GM12878 (cell line): ENCODE measurements at regions not wholly inside any gene's neighbourhood (a gene's known extent, or its start where the extent isn't known, plus 50 kb on each side); places are given as distances from the start of the nearest gene placed in this dataset.

Experiments used
- ATAC-seq: fragments of 200-7000 bp; cut with Tn5 transposase; 3 replicates; pipeline ENCODE4 v1.9.1; 2020; ENCODE audit warnings: mild to moderate bottlenecking, moderate library complexity
- BruUV-seq: library from RNA; stranded (reverse); fragments of 400-500 nt; replicated peaks from 2 replicates; lab custom pipeline; 2021; lab: Mats Ljungman, UMichigan
- CTCF ChIA-PET: fragments of 300-600 bp; sonication (Branson Sonifier 250); formaldehyde crosslinking; extraction: SDS; loops from one replicate; lab custom pipeline; 2021; ENCODE audit warnings: inconsistent platforms; lab: Yijun Ruan, JAX
- POLR2A ChIA-PET: fragments of 350-600 bp; formaldehyde crosslinking; extraction: SDS; loops from one replicate; lab custom pipeline; 2021; ENCODE audit warnings: inconsistent platforms; lab: Charles Lee
- RAD21 ChIA-PET: fragments of 300-600 bp; sonication (Branson Sonifier 250); formaldehyde crosslinking; loops from one replicate; lab custom pipeline; 2023; ENCODE audit warnings: antibody characterized with exemption; ENCODE audit not compliant: unreplicated experiment; lab: Charles Lee
- SMC1A ChIA-PET: fragments of 300-600 bp; sonication (Branson Sonifier 250); formaldehyde crosslinking; loops from one replicate; lab custom pipeline; 2023; ENCODE audit not compliant: unreplicated experiment, uncharacterized antibody; lab: Charles Lee
- DNase-seq: peaks from one replicate; pipeline ENCODE4 v3.0.0-alpha.2; 2011; ENCODE audit warnings: low read depth, low spot score
- FAIRE-seq: peaks from 3 replicates; lab custom pipeline; 2011; peaks lifted over from hg19 to GRCh38; lab: Jason Lieb, UNC
- H2AFZ ChIP-seq: 2 replicates; pipeline ENCODE4 v1.6.0; 2011; ENCODE audit warnings: low read depth, low read length, control low read depth; ENCODE audit not compliant: control insufficient read depth
- H3K27ac ChIP-seq: 2 replicates; pipeline ENCODE4 v1.5.1; 2011; ENCODE audit warnings: control low read depth; ENCODE audit not compliant: control insufficient read depth, insufficient read depth
- H3K27me3 ChIP-seq, 2 experiments: replicated peaks in 1 of 2; 2 replicates each; pipeline versions ENCODE4 v1.6.0 to v1.6.1; 2011; ENCODE audit warnings: low read length in 1 of 2; ENCODE audit not compliant: control insufficient read depth in 2 of 2, insufficient read depth in 2 of 2
- H3K36me3 ChIP-seq, 2 experiments: 2 replicates each; pipeline ENCODE4 v1.5.1; 2011; ENCODE audit warnings: low read length in 1 of 2; ENCODE audit not compliant: control insufficient read depth in 2 of 2, insufficient read depth in 2 of 2
- H3K4me1 ChIP-seq: 2 replicates; pipeline ENCODE4 v1.6.1; 2011; ENCODE audit warnings: mild to moderate bottlenecking, low read length, moderate library complexity, mixed read lengths; ENCODE audit not compliant: control insufficient read depth, insufficient read depth
- H3K4me2 ChIP-seq: 2 replicates; pipeline ENCODE4 v1.6.0; 2011; ENCODE audit warnings: control low read depth; ENCODE audit not compliant: control insufficient read depth, insufficient read depth
- H3K4me3 ChIP-seq: fragments of 200-600 bp; sonication (generic); 2 replicates; pipeline ENCODE4 v1.5.1; 2016
- H3K79me2 ChIP-seq: 2 replicates; pipeline ENCODE4 v1.6.0; 2011; ENCODE audit warnings: low read length; ENCODE audit not compliant: control insufficient read depth, insufficient read depth
- H3K9ac ChIP-seq: 2 replicates; pipeline ENCODE4 v1.8.0; 2011; ENCODE audit warnings: low read length, control low read depth, mixed read lengths; ENCODE audit not compliant: control insufficient read depth, insufficient read depth
- H3K9me3 ChIP-seq: replicated peaks from 3 replicates; pipeline ENCODE4 v1.5.1; 2011; ENCODE audit warnings: mild to moderate bottlenecking, low read length; ENCODE audit not compliant: control insufficient read depth, insufficient read depth
- H4K20me1 ChIP-seq: 2 replicates; pipeline ENCODE4 v1.6.0; 2011; ENCODE audit not compliant: control insufficient read depth, insufficient read depth
- ATF2 ChIP-seq: IDR thresholded peaks from 2 replicates; pipeline ENCODE4 v1.6.1; 2012; ENCODE audit warnings: low read length, inconsistent platforms
- BCL11A ChIP-seq: IDR thresholded peaks from 2 replicates; pipeline ENCODE4 v1.6.1; 2011; ENCODE audit warnings: low read depth, low read length
- DPF2 ChIP-seq: fragments of 450-650 bp; IDR thresholded peaks from 2 replicates; pipeline ENCODE4 v1.6.1; 2017; ENCODE audit warnings: mild to moderate bottlenecking
- HCFC1 ChIP-seq: fragments of 150-350 bp; IDR thresholded peaks from 2 replicates; pipeline ENCODE4 v1.6.1; 2014; ENCODE audit warnings: low read length
- HDGF ChIP-seq: fragments of 450-650 bp; IDR thresholded peaks from 2 replicates; pipeline ENCODE4 v1.6.1; 2016; ENCODE audit warnings: antibody characterized with exemption
- IKZF2 ChIP-seq, 2 experiments: fragments of 450-650 bp; IDR thresholded peaks; 2 replicates each; pipeline ENCODE4 v1.6.1; 2017; ENCODE audit warnings: mild to moderate bottlenecking in 2 of 2, moderate library complexity in 2 of 2
- IRF5 ChIP-seq: fragments of 450-650 bp; IDR thresholded peaks from 2 replicates; pipeline ENCODE4 v1.6.1; 2017; ENCODE audit warnings: borderline replicate concordance
- LARP7 ChIP-seq: fragments of 450-650 bp; IDR thresholded peaks from 2 replicates; pipeline ENCODE4 v1.6.1; 2017; ENCODE audit warnings: mild to moderate bottlenecking
- MAX ChIP-seq: IDR thresholded peaks from 2 replicates; pipeline ENCODE4 v1.6.1; 2012; ENCODE audit warnings: low read depth, low read length, improper control_type of control experiment
- MEF2A ChIP-seq: IDR thresholded peaks from 2 replicates; pipeline ENCODE4 v1.6.1; 2011; ENCODE audit warnings: low read depth, mild to moderate bottlenecking, low read length, moderate library complexity; ENCODE audit not compliant: insufficient read depth
- MEF2B ChIP-seq: fragments of 450-650 bp; IDR thresholded peaks from 2 replicates; pipeline ENCODE4 v1.6.1; 2018; ENCODE audit warnings: mild to moderate bottlenecking, moderate library complexity; ENCODE audit not compliant: partially characterized antibody, poor library complexity, severe bottlenecking
- NFYB ChIP-seq: IDR thresholded peaks from 2 replicates; pipeline ENCODE4 v1.6.1; 2011; ENCODE audit warnings: low read depth, mild to moderate bottlenecking, low read length, improper control_type of control experiment, moderate library complexity; ENCODE audit not compliant: insufficient read depth
- RBBP5 ChIP-seq: fragments of 200-600 bp; sonication (generic); conservative IDR thresholded peaks from 2 replicates; pipeline ENCODE4 v1.6.1; 2016
- SUZ12 ChIP-seq: fragments of 200-600 bp; sonication (generic); IDR thresholded peaks from one replicate; pipeline ENCODE4 v1.6.1; 2018; ENCODE audit warnings: antibody characterized with exemption, mild to moderate bottlenecking; ENCODE audit not compliant: unreplicated experiment
- ZNF24 ChIP-seq: fragments of 450-650 bp; IDR thresholded peaks from 2 replicates; pipeline ENCODE4 v1.6.1; 2017; ENCODE audit warnings: antibody characterized with exemption, mild to moderate bottlenecking
- ZSCAN29 ChIP-seq: fragments of 450-650 bp; IDR thresholded peaks from 2 replicates; pipeline ENCODE4 v1.6.1; 2017; ENCODE audit warnings: mild to moderate bottlenecking, moderate library complexity
- WGBS: methylation state at CpG from one replicate; pipeline ENCODE4 v1.1.6; 2016; ENCODE audit warnings: low lambda C conversion rate; ENCODE audit not compliant: insufficient replicate concordance, insufficient coverage; ENCODE audit errors: missing lambda C conversion rate; 5-methylcytosine and 5-hydroxymethylcytosine counted together
- in situ Hi-C: fragments of 300-500 bp; cut with MboI; formaldehyde crosslinking; loops from 9 replicates; pipeline ENCODE4 v1.14.3; 2018; ENCODE audit warnings: mixed read lengths
- intact Hi-C: fragments of 100-400 bp; cut with micrococcal nuclease; formaldehyde crosslinking; loops from one replicate; pipeline ENCODE4 v1.14.2; 2022; ENCODE audit not compliant: unreplicated experiment

GRCh38 chr1:17913326-17914115 lies 158.4 kb downstream of the ACTL8 start:
- SMC1A ChIA-PET: no interaction called here
- no peaks in the 10 kb centered on the region for H3K36me3 ChIP-seq
- 24% methylated on average over 14 of the region's 14 CpGs for WGBS
- H3K9ac ChIP-seq: no peak overlapping the region
- FAIRE-seq (no peak), DNase-seq (no peak), ATAC-seq (no peak)
- H3K4me2 ChIP-seq: no peak overlapping the region
- in situ Hi-C loops: no loop called here
- no peaks in the 10 kb centered on the region for H3K79me2 ChIP-seq
- BruUV-seq: no TSS peak
- no peak overlapping the region for H2AFZ ChIP-seq
- H3K9me3 ChIP-seq: no peaks in the 10 kb centered on the region
- H4K20me1 ChIP-seq: no peaks in the 10 kb centered on the region
- no peaks in the 10 kb centered on the region for H3K4me1 ChIP-seq
- no peaks in the 10 kb centered on the region; a peak in 1 of 4 replicates for H3K27me3 ChIP-seq
- CTCF ChIA-PET: no interaction called here
- no peak overlapping the region for H3K4me3 ChIP-seq
- no peak for TF ChIP-seq MEF2A
- POLR2A ChIA-PET: no interaction called here
- H3K27ac ChIP-seq: no peak overlapping the region
- intact Hi-C loops: no loop called here
- RAD21 ChIA-PET: no interaction called here

DNA sequence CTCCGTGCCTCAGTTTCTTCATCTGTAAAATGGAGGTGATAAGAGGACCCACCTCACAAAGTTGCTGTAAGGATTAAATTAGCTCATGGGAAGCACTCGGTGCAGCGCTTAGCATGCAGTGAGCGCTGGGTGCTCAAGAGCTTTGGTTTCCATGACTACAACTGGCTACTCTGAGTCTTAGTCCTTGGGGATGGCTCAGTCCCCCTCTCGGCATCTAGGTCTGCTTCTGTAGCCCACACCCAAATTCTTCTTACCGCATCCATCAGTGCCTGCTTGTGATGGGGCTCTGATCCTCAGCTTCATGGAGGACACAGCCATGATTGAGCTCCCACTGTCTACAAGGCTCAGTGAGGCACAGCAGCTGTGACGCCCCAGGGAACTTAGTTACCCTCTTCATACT lies 159.0 kb downstream of the ACTL8 start:
- Histone ChIP-seq H2AFZ (no peak overlapping the region), H4K20me1 (no peaks in the 10 kb centered on the region), H3K9ac (no peak overlapping the region), H3K79me2 (no peaks in the 10 kb centered on the region), H3K4me3 (no peak overlapping the region), H3K36me3 (no peaks in the 10 kb centered on the region), H3K4me2 (no peak overlapping the region), H3K27ac (no peak overlapping the region), H3K27me3 (no peaks in the 10 kb centered on the region; a peak in 1 of 4 replicates), H3K4me1 (no peaks in the 10 kb centered on the region), H3K9me3 (no peaks in the 10 kb centered on the region)
- ChIA-PET POLR2A (no interaction called here), RAD21 (no interaction called here), CTCF (interaction anchor here (1.3 kb wide), 1 partner anchor 10 kb away, joined by 3 read pairs; no protein-coding TSS in a partner anchor), SMC1A (no interaction called here)
- no peak for ATAC-seq
- in situ Hi-C loops (no loop called here), intact Hi-C loops (no loop called here)
- no TSS peak for BruUV-seq
- no peak for FAIRE-seq
- no peak for DNase-seq
- whole genome bisulfite sequencing: 18% methylated on average over 7 of the region's 7 CpGs
- TF ChIP-seq HDGF (no peak), HCFC1 (no peak), ZNF24 (no peak), SUZ12 (no peak), MAX (no peak), IRF5 (no peak), LARP7 (no peak), BCL11A (no peak), RBBP5 (no peak), ATF2 (no peak), DPF2 (no peak), IKZF2 (IDR thresholded peaks at IDR 0.05) (no peak), MEF2B (no peak), NFYB (no peak), ZSCAN29 (no peak)
